ENCODE measurements at regions not wholly inside any gene's neighbourhood (a gene's known extent, or its start where the extent isn't known, plus 50 kb on each side); places are given as distances from the start of the nearest gene placed in this dataset.

GRCh38 chr5:2696156-2696807 is 55.2 kb downstream of the IRX2 start:
- DNase-seq (ENCODE audit: low spot score), result no peak

GRCh38 chr5:2695200-2695891 is 56.1 kb downstream of the IRX2 start:
- no peak for DNase-seq (ENCODE audit: low spot score)

GRCh38 chr5:2691530-2691929 is 59.9 kb downstream of the IRX2 start:
- DNase-seq (ENCODE audit: low spot score), result no peak

GRCh38 chr5:2690293-2690692 is 61.2 kb downstream of the IRX2 start:
- no peak for DNase-seq (ENCODE audit: low spot score)

- DNase-seq (ENCODE audit: low spot score), result no peak
Measured at GRCh38 chr5:2688586-2688985, 62.9 kb downstream of the IRX2 start.

- no peak for DNase-seq (ENCODE audit: low spot score)
Measured at GRCh38 chr5:2687746-2688145, 63.7 kb downstream of the IRX2 start.

- no peak for DNase-seq (ENCODE audit: low spot score)
Measured at GRCh38 chr5:2686321-2687124, 65.0 kb downstream of the IRX2 start.

GRCh38 chr5:2685651-2686272 is 65.7 kb downstream of the IRX2 start:
- no peak for DNase-seq (ENCODE audit: low spot score)

- no peak for DNase-seq (ENCODE audit: low spot score)
Measured at GRCh38 chr5:2684606-2685005, 66.9 kb downstream of the IRX2 start.

- no peak for DNase-seq (ENCODE audit: low spot score)
Measured at GRCh38 chr5:2683720-2684119, 67.8 kb downstream of the IRX2 start.

GRCh38 chr5:2681476-2681875 is 70.0 kb downstream of the IRX2 start:
- no peak for DNase-seq (ENCODE audit: low spot score)

GRCh38 chr5:2680979-2681378 is 70.5 kb downstream of the IRX2 start:
- DNase-seq (ENCODE audit: low spot score), result no peak

- DNase-seq (ENCODE audit: low spot score), result no peak
Measured at GRCh38 chr5:2677689-2678088, 73.8 kb downstream of the IRX2 start.

GRCh38 chr5:2675548-2675947 is 75.9 kb downstream of the IRX2 start:
- DNase-seq (ENCODE audit: low spot score), result no peak

GRCh38 chr5:2674456-2674855 is 77.0 kb downstream of the IRX2 start:
- no peak for DNase-seq (ENCODE audit: low spot score)

GRCh38 chr5:2670940-2671339 is 80.5 kb downstream of the IRX2 start:
- DNase-seq (ENCODE audit: low spot score), result no peak

- no peak for DNase-seq (ENCODE audit: low spot score)
Measured at GRCh38 chr5:2669913-2670312, 81.6 kb downstream of the IRX2 start.

GRCh38 chr5:2669259-2669658 is 82.2 kb downstream of the IRX2 start:
- no peak for DNase-seq (ENCODE audit: low spot score)

- no peak for DNase-seq (ENCODE audit: low spot score)
Measured at GRCh38 chr5:2666081-2666480, 85.4 kb downstream of the IRX2 start.

- DNase-seq (ENCODE audit: low spot score), result no peak
Measured at GRCh38 chr5:2663489-2663888, 88.0 kb downstream of the IRX2 start.

- no peak for DNase-seq (ENCODE audit: low spot score)
Measured at GRCh38 chr5:2660315-2660714, 91.2 kb downstream of the IRX2 start.

- DNase-seq (ENCODE audit: low spot score), result no peak
Measured at GRCh38 chr5:2658881-2659470, 92.5 kb downstream of the IRX2 start.
